T1000 (cell line): ENCODE measurements at regions not wholly inside any gene's neighbourhood (a gene's known extent, or its start where the extent isn't known, plus 50 kb on each side); places are given as distances from the start of the nearest gene placed in this dataset.
"Not testable (repeated sequence)": the region's sequence is repeated elsewhere in the genome, so short reads cannot be mapped to it uniquely, and the experiment has no call there.

Source experiments
- DNase-seq: peaks from one replicate; lab custom pipeline; 2025; ENCODE audit warnings: mixed read lengths; lab: John Stamatoyannopoulos, UW

- no peak for DNase-seq
Observed at GRCh38 chr10:64115908-64116643, 594.9 kb downstream of the REEP3 start.

DNA sequence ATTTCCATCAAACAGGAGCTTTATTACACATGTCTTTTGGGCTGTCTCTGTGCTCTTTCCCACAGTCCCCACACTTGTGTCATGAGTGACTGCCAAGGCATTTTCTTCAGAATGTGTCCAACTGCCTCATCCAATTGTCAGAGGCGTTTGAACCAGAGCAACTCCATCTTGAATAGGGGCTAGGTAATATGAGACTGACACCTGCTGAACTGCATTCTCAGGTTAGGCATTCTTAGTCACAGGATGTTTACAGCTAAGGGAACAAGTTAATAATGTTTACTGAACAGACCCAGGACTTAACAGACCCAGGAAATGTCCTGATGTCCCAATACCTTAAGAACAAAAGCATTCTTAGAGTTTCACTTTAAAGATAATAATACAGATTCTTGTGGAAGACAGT, 595.5 kb downstream of the REEP3 start:
- DNase-seq: no peak

DNA sequence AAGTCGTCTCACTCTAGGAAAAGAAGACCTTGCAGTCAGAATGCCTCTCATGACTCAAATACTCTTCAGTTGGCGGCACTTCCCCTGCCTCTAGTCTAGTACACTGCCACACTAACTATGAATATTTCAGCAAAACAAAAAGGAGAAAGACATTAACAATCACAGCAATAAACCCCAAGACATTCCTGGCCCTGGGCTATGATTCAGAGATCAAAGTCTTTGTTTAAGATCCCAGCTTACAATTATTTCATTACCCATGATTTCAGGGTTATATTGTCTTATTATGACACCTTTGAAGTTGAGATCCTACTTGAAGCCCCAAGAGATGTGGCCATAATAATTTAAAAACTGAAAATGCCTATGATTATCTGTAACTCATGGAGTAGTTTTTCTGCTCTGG, 597.5 kb downstream of the REEP3 start:
- no peak for DNase-seq

DNA sequence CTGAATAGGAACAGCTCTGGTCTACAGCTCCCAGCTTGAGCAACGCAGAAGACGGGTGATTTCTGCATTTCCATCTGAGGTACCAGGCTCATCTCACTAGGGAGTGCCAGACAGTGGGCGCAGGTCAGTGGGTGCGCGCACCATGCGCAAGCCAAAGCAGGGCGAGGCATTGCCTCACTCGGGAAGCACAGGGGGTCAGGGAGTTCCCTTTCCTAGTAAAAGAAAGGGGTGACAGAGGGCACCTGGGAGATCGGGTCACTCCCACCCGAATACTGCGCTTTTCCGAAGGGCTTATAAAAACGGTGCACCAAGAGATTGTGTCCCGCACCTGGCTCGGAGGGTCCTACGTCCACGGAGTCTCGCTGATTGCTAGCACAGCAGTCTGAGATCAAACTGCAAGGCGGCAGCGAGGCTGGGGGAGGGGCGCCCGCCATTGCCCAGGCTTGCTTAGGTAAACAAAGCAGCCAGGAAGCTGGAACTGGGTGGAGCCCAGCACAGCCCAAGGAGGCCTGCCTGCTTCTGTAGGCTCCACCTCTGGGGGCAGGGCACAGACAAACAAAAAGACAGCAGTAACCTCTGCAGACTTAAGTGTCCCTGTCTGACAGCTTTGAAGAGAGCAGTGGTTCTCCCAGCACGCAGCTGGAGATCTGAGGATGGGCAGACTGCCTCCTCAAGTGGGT, 599.2 kb downstream of the REEP3 start:
- not testable (repeated sequence) for DNase-seq

DNA sequence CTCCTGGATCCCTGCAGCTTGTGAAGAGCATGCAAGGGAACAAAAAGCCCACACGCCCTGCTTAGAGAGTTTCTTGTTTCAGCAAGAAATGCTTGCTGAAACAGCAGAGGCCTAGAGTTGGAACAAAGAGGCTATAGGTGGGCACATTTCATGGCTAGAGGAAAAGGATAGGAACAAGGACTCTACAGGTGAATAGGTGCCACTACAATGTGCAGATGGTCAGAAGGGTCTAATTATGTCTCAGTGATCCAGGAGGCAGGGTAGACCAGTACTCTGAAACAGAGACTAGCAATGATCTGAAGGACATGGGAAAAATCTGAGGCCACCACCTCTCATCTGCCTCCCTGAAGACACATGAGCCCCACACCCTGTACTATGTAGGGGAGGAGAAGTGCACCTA, 609.0 kb downstream of the REEP3 start:
- DNase-seq: no peak

DNA sequence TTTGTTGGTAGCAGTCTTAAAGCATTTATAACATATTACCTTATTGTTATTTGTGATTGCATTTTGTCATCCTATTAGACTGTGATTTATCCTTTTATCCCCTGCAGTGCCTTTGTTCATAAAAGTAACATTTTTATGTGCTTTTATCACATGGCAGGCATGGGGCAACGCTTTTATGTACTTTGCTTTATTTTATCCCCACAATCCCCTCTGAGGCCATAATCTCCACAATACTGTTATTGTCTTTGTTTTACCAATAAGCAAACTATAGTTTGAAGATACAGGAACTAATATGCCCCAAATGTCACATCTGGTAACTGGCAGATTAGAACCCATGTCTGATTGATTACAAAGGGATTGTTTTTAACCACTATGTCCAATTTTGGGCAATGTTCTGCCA, 613.5 kb downstream of the REEP3 start:
- no peak for DNase-seq

- no peak for DNase-seq
Observed at GRCh38 chr10:64142395-64142794, 621.2 kb downstream of the REEP3 start.

GRCh38 chr10:64148607-64149006, 627.4 kb downstream of the REEP3 start:
- no peak for DNase-seq

DNA sequence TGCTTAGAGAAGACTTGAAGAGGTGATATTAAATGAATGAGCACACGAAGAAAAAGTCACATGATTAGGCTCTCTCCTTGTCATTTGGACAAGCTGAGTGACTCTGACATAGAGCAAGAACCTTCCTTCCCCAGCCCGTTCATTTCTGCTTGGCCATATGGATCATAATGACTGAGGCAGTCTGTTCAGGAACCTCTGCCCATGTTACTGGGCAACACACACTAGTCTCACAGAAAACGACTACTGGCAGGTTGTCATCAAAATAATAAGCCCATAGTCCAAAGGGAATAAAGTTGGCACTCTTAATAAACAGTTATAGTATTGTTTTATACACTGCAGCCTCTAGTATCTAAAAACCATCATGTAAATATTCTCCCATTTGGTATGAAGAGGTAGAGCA, 635.0 kb downstream of the REEP3 start:
- DNase-seq: no peak

- no peak for DNase-seq
Observed at GRCh38 chr10:64158551-64158950, 637.4 kb downstream of the REEP3 start.

- DNase-seq: no peak
Observed at GRCh38 chr10:64159910-64160872, 639.0 kb downstream of the REEP3 start.

- DNase-seq: no peak
Observed at GRCh38 chr10:64170791-64171190, 649.6 kb downstream of the REEP3 start.

- DNase-seq: no peak
Observed at GRCh38 chr10:64173826-64174225, 652.6 kb downstream of the REEP3 start.

DNA sequence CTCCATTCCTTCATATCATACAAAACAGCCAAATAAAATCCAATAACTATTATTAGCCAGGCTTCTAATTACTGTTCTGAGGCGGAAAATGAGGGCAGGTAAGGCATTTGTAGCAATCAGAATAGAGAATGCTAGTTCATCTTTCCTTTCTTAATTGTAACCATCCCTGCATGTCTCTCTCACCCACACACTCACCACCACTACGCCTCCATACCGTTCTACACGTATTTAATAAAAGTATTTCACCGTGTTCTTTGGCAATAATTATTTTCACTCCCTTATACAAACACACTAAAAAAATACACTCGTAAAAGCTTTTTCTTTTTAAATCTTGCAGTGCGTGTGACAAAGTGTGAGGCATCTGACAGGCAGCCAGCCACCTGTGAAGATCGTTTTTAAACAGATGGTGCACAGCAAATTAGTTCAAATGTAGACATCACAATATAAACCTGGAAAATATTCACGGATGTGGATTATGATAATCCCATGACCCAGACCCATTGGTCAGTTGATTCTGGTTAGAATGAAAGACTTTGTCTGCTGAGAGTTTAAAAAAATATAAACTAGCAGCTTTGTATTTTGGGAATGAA, 653.6 kb downstream of the REEP3 start:
- DNase-seq: no peak

- DNase-seq: no peak
Observed at GRCh38 chr10:64175271-64175962, 654.2 kb downstream of the REEP3 start.

DNA sequence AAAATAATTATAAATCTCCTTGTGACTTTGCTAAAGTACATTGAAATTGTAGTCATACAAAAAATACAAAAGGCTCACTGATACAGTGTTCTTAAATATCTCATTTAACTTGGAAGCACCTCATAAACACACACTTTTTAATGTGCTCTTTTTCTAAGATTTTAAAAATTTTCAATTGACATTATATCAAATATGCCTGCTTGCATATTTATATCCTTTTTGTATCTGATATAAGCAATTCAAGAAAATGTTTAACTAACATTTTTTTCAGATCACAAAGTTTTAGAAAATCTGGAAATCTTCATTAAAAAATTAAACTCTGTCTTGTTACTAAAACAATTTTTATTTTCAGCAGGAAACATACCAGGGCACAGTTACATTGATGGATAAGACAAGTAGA, 661.5 kb downstream of the REEP3 start:
- no peak for DNase-seq

- DNase-seq: no peak
Observed at GRCh38 chr10:64191286-64191685, 670.1 kb downstream of the REEP3 start.

DNA sequence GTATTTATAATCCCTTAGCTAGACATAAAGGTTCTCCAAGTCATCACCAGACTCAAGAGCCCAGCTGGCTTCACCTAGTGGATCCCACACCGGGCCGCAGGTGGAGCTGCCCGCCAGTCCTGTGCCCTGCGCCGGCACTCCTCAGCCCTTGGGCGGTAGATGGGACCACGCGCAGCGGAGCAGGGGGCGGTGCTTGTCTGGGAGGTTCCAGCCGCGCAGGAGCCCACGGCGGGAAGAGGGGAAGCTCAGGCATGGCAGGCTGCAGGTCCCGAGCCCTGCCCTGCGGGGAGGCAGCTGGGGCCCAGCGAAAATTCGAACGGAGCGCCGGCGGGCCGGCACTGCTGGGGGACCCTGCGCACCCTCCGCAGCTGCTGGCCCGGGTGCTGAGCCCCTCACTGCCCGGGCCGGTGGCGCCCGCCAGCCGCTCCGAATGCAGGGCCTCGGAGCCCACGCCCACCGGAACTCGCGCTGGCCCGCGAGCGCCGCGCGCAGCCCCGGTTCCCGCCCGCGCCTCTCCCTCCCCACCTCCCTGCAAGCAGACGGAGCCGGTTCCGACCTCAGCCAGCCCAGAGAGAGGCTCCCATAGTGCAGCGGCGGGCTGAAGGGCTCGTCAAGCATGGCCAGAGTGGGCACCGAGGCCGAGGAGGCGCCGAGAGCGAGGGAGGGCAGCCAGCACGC, 675.6 kb downstream of the REEP3 start:
- DNase-seq: no peak

DNA sequence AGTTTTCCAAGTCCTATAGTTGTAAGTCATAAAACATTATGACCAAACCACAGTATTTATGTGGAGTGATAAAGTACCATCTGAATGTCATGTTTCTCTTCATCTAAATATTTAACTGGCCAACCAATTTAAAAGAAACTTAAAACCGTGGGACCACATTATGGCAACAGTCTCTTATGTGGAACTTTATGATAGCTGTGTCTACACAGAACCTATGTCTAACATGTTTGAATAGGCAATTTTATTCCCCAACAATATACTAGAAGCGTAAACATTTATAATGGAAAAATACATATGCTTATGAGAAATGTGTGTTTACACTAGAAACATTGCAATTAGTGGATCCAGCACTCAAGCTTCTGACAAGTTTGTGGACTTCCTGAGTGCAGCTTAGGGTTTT, 680.7 kb downstream of the REEP3 start:
- DNase-seq: no peak

GRCh38 chr10:64204504-64204903, 683.3 kb downstream of the REEP3 start:
- DNase-seq: not testable (repeated sequence)

GRCh38 chr10:64206409-64206808, 685.2 kb downstream of the REEP3 start:
- no peak for DNase-seq
